SKM-1 treated with dmso at 0.1 percent for 144 hours (cell line): ENCODE measurements at regions not wholly inside any gene's neighbourhood (a gene's known extent, or its start where the extent isn't known, plus 50 kb on each side); places are given as distances from the start of the nearest gene placed in this dataset.
"Not testable (repeated sequence)": the region's sequence is repeated elsewhere in the genome, so short reads cannot be mapped to it uniquely, and the experiment has no call there.

Experiments
- DNase-seq: peaks from one replicate; lab custom pipeline; 2025; ENCODE audit not compliant: unreplicated experiment; lab: John Stamatoyannopoulos, UW

DNA sequence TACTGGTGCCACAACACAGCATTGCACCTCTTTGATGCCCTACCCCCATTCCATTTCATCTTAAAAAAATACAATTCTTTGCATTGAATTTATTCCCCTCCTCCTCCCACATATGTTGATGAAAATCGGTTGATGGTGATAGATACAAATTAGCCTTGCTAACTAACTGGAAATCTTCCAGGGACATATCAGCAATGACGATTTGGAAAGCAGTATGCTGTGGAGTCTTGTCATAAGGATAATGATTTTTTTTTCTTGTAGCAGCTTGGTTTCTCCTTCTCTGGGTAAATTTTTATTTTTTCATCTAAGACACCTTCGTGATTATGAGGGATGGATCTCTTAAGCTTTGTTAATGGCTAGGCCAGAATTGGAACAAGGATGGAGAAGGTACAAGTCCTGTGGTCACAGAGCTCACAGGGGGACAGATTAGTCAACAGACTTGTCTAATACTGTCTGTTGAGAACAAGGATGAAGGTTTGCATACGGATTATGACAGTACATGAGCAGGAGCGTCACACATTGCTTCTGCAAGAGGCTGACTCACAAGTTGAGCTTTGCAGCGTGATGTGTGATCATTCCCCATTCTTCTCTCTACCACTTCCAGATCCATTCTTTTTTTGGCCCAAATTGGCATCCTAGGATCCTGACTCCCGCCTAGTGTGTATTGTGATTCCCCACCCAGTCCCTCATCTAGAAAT, 233.1 kb upstream of the FERMT1 start:
- DNase-seq, result no peak

DNA sequence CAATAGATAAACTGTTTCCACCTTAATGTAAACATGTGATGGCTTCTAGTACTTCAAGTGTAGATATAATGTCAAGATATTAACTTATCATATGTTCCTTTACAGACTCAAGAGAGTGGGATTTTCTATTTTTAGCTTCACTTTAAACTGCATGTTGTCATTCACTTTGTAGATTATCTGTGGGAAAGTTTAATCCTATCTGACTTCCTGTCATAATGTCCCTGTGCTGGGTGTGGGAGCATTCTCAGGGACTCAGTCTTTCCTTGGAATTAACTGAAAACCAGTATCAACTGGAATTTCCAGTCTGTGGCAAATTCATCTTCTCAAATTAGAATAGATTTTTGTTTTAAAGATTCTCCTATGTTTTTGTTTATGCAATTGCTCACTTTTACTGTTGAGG, 226.1 kb upstream of the FERMT1 start:
- no peak for DNase-seq

DNA sequence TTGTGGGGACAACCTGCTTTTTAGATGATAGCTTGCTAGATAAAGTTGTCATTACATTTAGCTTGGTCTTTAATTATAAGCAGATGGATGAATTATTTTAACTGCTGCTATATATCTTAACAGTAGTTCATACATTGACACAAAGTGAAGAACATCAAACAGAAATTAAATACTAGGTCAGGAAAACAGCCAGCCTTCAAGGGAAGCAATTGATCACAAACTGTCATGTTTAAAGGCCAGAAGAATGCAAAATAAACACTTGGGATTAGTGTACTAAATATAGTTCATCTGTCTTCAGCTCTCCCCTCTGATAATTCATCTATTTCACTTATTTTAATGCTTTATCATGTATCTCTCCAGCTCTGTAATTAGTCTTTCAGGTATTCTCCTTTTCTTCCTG, 225.1 kb upstream of the FERMT1 start:
- no peak for DNase-seq

DNA sequence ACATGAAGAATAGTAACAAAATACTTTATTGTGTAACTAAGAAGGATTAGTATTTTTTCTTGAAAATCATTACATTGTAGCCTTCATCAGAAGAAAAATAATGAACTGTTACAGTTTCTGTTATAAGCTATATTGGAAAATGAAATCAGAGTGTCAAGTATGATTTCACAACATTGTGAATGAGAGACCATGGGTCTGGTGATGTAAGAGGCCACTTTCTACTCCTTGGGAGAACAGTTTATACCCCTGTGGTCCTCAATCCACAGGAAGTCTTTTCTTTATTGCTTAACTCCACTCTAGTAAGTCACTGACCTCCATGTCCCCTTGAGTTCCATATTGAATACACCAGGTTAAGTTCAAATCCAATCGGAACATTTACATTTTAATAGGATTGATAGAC, 218.7 kb upstream of the FERMT1 start:
- no peak for DNase-seq

DNA sequence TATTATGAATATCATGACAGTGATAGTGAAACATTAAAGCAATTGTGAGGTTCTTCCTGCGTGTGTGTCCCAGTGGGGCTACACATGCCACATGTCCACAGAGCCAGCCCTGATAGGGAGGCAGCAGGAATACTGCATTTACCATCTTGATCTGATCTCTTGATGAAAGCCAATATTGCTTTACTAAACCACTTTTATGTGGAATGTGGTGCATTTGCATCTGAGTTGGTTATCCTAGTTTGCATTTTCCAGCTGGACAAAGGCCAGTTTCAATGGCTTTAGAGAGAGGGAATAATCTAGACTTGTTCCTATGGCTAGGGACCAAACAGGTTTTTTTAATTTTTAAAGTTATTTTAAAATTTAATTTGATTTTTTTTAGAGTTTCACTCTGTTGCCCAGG, 216.3 kb upstream of the FERMT1 start:
- DNase-seq, result no peak

DNA sequence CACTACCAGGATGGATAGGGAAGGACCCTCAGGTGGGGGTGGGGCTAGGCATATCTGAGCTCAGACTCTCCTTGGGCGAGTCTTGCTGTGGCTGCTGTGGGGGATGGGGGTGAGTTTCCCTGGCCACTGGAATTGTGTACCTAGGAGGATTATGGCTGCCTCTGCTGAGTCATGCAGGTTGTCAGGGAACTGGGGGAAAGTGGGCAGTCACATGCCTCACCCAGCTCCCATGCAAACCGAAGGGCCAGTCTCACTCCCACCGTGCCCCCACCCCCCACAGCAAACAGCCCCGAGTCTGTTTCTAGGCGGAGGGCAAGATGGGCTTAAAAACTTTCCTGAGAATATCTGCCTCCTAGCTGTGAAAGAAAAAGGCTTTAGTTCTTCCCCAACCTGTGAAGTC, 210.3 kb upstream of the FERMT1 start:
- DNase-seq, result no peak

DNA sequence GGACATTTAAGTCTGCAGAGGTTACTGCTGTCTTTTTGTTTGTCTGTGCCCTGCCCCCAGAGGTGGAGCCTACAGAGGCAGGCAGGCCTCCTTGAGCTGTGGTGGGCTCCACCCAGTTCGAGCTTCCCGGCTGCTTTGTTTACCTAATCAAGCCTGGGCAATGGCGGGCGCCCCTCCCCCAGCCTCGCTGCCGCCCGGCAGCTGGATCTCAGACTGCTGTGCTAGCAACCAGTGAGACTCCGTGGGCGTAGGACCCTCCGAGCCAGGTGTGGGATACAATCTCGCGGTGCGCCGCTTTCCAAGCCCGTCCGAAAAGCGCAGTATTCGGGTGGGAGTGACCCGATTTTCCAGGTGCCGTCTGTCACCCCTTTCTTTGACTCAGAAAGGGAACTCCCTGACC, 198.4 kb upstream of the FERMT1 start:
- not testable (repeated sequence) for DNase-seq

DNA sequence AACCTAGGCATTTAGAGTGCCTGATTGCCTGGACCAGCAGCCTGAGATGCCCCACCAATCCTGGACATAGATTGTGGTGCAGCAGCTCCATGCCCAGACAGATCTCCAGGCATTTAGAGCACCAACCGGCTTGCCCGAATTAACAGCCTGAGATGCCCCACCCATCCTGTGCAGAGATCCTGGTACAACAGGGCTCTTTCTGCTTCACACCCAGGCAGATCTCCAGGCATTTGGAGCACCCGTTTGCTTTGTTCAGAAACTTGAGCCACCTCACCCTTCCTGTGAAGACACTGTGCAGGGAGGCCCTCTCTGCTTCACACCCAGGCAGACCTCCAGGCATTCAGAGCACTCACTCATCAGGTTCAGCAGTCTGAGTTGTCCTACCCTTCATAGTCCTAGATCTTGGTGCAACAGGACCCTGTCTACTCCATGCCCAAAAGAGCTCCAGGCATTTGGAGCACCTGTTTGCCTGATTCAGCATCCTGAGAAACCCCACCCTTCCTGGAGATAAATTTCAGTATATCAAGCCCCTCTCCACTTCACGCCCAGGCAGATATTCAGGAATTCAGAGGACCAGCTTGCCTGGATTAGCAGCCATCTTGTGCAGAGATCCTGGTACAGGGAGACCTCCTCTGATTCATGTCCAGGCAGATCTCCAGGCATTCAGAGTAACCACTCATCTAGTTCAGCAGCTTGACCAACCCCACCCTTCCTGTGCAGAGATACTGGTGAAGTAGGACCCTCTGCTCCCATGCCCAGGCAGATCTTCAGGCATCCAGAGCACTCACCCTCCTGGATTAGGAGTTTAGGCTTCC, 189.2 kb upstream of the FERMT1 start:
- DNase-seq, result no peak

DNA sequence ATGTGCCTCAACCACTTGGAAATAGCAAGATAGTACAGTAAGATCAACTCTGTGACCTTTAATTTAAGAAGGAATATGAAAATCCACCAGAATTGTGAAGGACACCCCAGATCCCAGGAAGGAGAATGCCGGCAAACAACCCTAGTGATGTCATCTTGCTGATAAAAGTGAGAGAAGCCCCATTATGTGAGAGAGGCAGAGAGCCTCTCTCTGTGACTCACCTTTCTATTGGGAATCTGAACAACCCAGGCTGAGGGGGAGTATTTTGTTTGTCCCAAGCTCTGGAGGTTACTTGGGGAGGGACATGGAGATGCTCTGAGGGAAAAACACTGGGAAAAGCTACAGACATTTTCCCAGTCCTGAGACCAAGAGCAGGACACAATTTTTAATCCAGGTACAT, 188.3 kb upstream of the FERMT1 start:
- DNase-seq, result no peak

DNA sequence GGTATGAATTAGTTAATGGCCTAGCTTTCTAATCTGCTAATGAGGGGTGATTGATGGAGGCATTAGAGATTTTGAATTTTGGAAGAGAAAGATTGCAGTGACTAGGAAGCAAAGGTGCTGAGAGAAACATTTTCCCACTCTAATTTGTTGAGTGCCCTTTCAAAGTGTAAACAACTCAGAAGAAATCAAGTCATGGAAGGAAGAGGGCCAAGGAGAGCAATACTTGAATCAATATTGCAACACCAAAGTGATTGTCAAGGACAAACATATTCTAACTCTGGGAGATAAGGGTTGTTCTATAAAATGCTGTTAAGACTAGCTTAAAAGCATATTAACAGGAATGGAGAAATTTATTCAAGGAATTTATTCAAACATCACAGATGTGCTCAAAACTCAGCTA, 182.7 kb upstream of the FERMT1 start:
- no peak for DNase-seq

DNA sequence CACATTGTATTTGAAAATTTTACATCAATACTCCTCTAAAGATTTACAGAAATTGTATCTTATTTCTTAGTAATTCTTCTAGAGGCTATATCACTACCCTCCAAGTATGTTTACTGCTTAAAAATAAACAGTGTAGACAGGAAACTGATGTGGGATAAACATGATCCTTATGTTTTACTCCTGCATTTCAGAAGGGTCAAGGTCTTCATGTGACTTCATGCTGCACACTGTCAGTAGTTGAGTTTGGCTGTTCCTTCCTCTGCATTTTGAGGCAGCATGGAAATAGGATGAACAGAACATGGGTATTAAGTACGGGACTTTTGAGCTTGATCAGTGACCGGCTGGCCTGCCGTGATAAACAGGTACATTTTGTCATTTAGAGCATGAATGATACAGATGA, 179.2 kb upstream of the FERMT1 start:
- no peak for DNase-seq

DNA sequence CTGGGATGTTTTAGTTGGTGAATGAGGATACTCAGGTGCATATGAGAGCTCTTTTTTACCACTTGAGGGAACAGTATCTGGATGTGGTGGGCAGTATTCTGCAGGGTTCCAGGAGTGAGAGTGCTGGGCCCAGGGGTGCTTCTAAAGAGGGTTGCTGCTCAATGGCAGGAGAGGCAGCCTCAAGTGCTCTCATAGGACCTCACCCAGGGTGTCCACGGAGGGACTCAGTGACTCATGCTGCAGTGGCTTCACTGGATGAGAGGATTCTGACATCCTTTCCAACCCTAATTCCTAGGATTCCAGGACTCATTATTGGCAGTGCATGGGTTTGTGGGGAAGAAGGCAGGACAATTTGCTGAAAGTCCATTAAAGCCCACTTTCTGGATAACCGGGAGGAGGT, 176.6 kb upstream of the FERMT1 start:
- no peak for DNase-seq

DNA sequence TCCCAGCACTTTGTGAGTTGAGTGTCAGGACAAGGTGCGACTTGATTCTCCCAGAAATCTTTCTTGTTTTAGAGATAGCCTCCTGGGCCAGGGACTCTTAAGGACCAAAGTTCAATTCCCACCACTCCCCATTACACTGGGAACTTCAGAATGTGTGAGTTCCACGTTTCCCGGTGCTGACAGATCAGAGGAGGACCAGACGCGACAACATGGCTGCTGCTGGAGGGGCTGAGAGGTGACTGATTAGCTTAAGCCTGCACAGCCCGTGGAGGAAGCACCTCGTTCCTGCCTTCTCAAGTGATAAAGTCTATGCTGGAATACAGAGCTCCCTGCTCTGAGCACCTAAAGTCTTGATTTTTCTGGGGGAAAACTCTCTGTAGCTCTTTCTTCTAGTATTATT, 175.2 kb upstream of the FERMT1 start:
- DNase-seq, result no peak

DNA sequence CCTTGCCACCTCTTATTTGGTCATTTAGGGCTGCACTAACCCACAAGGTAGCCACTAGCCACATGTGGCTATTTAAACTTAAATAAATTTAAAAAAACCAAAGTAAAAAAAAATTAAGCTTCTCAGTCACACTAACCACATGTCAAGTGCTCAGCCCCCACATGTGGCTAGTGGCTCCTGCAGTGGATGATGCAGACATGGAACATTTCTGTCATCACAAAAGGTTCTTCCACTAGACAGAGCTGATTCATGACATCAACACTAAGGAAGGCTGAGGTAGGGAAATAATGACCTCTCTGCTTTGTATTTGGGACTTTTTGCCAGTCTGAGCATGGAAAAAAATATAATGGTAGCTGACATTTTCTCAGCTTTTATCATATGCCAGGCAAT, 173.0 kb upstream of the FERMT1 start:
- no peak for DNase-seq

DNA sequence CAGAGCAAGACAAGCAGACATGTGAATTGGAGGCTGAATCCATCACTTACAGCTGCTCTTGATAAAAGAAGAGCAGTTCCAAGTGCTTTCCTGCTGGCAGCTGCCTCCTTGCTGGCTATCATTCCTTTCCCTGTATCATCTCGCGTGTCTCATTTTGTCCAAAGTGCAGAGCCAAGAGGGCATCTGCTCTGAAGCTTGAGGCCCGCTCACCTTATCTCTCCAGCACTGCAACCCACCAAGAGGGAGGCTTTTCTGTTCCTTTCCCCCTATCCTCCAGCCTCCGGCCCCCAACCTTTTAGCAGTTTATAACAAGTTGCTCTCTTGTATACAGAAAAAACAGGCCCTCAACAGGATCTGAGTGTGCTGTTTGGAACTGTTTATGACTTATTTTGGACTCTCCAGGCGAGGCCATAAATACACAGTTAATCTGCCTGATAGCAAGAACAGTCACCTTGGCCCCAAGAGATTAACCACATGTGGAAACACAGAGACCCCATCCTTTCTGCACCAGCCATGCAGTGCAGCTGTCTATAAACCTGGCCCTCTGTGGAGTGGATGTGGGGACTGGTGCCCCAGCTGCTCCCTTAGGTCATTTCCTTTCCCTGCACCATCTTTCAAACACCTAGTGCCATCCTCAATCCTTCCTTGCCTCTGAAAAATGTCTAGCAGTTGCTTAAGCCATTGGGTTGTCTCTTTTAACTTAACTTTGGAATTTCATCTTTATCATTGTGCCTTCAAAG, 172.5 kb upstream of the FERMT1 start:
- no peak for DNase-seq

DNA sequence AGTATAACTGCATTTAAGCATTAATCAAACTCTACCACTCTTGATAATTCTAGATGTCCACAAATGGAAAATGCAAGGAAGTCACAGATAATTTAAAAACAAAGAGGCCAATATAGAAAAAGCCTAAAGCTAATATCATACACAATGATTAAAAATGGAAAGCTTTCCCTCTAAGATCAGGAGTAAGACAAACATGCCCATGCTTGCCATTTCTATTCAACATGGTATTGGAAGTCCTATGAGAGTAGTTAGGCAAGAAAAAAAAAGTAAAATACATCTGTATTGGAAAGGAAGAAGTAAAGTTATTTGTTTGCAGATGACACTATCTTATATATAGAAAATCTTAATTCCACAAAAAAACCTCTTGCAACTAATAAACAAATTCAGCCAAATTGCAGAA, 164.6 kb upstream of the FERMT1 start:
- DNase-seq, result no peak

DNA sequence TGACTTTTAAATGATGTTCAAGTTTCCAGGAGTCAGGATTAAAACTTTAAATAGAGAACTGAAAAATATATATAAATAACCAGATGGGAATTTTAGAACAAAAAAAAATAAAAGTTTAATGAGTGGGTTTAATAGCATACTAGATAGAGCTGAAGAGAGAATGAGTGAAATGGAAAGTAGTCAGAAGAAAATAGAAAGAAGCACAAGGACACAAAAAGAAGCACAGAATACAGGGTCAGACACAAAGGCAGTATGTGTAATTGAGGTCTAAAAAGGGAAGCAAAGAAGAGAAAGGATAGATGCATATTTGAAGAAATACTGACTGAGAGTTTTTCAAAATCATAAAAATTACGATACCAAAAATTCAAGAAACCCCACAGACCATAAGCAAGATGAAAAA, 159.8 kb upstream of the FERMT1 start:
- DNase-seq, result no peak

DNA sequence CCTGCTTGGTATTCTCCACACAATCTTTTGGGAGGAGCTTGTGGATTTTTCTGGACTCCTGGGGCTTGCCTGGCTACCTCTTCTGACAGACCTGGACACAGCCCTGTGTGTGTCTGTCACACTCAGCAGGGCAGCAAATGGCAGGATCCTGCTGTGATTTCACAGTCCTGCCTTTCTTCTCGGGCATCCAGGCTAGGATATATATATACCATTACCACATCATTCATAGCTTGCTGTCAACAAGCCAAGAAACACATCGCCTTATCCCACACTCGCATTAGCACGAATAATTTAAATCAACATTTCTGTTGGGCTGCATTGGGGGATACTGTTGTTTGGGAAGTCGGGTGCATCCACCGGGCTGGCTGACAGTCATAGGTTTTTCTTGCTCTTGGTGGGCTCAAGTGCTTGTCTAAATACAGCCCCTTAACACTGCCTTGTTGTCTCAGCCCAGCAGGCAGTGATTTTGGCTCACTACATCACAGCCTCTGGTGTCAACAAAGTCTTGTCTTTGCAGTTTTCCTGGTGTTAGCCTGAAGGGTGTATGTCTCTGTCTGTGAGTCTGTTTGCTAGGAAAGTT, 154.9 kb upstream of the FERMT1 start:
- no peak for DNase-seq

DNA sequence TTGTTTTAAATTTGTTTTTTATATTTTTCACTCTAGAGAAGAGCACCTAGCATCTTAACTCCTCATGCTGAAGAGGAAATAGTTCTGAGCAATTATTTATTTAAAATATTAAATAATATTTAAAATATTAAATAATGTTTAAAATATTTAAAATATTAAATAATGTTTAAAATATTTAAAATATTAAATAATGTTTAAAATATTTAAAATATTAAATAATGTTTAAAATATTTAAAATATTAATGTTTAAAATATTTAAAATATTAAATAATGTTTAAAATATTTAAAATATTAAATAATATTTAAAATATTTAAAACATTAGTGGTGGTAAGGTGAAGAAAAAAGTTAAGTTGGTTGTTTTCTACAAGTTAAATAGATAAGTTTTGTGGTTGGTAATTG, 147.6 kb upstream of the FERMT1 start:
- not testable (repeated sequence) for DNase-seq

DNA sequence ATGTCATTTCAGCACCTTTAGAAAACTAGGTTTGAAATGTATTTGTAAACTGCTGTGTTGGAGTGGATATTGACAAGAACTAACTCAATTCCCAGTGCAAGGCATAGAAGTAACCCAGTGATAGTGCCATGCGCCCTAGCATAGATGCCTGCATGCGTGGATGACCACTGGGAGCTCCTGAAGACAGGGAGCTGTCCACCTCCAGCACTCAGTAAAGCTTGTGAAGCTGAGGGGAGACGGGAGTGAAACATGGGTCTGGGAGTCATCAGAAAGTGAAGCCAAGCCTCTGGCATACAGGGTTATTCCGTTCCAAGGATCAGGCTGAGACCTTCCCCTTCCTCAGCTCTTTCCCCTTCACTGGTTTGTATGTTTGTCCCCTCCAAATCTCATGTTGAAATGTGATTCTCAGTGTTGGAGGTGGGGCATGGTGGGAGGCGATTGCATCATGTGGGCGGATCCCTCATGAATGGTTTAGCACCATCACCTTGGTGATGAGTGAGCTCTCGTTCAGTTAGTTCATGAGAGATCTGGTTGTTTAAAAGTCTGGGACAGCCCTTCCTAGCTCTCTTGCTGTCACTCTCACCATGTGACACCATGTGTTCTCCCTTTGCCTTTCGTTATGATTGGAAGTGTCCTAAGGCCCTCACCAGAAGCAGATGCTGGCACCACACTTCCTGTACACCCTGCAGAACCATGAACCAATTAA, 146.5 kb upstream of the FERMT1 start:
- no peak for DNase-seq
